Colonic mucosa (tissue), 4 donors: ENCODE measurements at regions not wholly inside any gene's neighbourhood (a gene's known extent, or its start where the extent isn't known, plus 50 kb on each side); places are given as distances from the start of the nearest gene placed in this dataset.

Source experiments
- DNase-seq: peaks from one replicate; pipeline ENCODE4 v3.0.0-alpha.2; 2020
- H3K27ac ChIP-seq: fragments of 200-600 bp; one replicate; pipeline ENCODE4 v1.8.0; 2021
- H3K27me3 ChIP-seq: fragments of 200-600 bp; one replicate; pipeline ENCODE4 v1.8.0; 2021
- H3K36me3 ChIP-seq: fragments of 200-600 bp; one replicate; pipeline ENCODE4 v1.8.0; 2021
- H3K4me1 ChIP-seq: fragments of 200-600 bp; one replicate; pipeline ENCODE4 v1.8.0; 2021; ENCODE audit warnings: mild to moderate bottlenecking
- H3K4me3 ChIP-seq: fragments of 200-600 bp; one replicate; pipeline ENCODE4 v1.8.0; 2021
- H3K9ac ChIP-seq, 2 donors: one replicate each; pipeline ENCODE4 v1.7.0; 2013; ENCODE audit warnings: control low read depth in 2 of 2, low read depth in 2 of 2, low read length in 2 of 2
- H3K9me3 ChIP-seq: fragments of 200-600 bp; one replicate; pipeline ENCODE4 v1.8.0; 2021
- CTCF ChIP-seq: fragments of 200-600 bp; IDR thresholded peaks from one replicate; pipeline ENCODE4 v1.8.0; 2022; ENCODE audit warnings: antibody characterized with exemption, mild to moderate bottlenecking
- intact Hi-C: fragments of 100-400 bp; cut with DNase I; formaldehyde crosslinking; loops from one replicate; pipeline ENCODE4 v1.14.1; 2022
- donor health status: healthy.
- donor health status: DM: no; HTN: no; CAD: no.
- donor health status: DM: no; HTN: no; CAD: no.

- Histone ChIP-seq H3K9ac (no peak overlapping the region), H3K36me3 (no peaks in the 10 kb centered on the region), H3K27ac (no peak overlapping the region), H3K4me3 (no peak overlapping the region), H3K27me3 (no peaks in the 10 kb centered on the region), H3K9me3 (no peaks in the 10 kb centered on the region), H3K4me1 (no peaks in the 10 kb centered on the region)
- no peak for TF ChIP-seq CTCF
- intact Hi-C loops: no loop called here
- no peak for DNase-seq
Measured at GRCh38 chr2:12795851-12796250, 79.1 kb downstream of the TRIB2 start.

GRCh38 chr2:12796657-12797056 is 79.9 kb downstream of the TRIB2 start:
- intact Hi-C loops: no loop called here
- no peak overlapping the region for H3K9ac ChIP-seq
- no peak overlapping the region for H3K27ac ChIP-seq
- no peaks in the 10 kb centered on the region for H3K36me3 ChIP-seq
- H3K27me3 ChIP-seq: no peaks in the 10 kb centered on the region
- no peak for TF ChIP-seq CTCF
- no peaks in the 10 kb centered on the region for H3K9me3 ChIP-seq
- no peaks in the 10 kb centered on the region for H3K4me1 ChIP-seq
- no peak overlapping the region for H3K4me3 ChIP-seq
- DNase-seq: no peak

GRCh38 chr2:12797815-12798214 is 81.1 kb downstream of the TRIB2 start:
- TF ChIP-seq CTCF: no peak
- no peaks in the 10 kb centered on the region for H3K9me3 ChIP-seq
- intact Hi-C loops: no loop called here
- no peaks in the 10 kb centered on the region for H3K36me3 ChIP-seq
- DNase-seq: no peak
- H3K4me3 ChIP-seq: no peak overlapping the region
- no peak overlapping the region for H3K27ac ChIP-seq
- H3K9ac ChIP-seq: no peak overlapping the region
- no peaks in the 10 kb centered on the region for H3K4me1 ChIP-seq
- H3K27me3 ChIP-seq: no peaks in the 10 kb centered on the region

GRCh38 chr2:12803607-12804006 is 86.9 kb downstream of the TRIB2 start:
- no peaks in the 10 kb centered on the region for H3K27me3 ChIP-seq
- DNase-seq: no peak
- H3K36me3 ChIP-seq: no peaks in the 10 kb centered on the region
- H3K4me3 ChIP-seq: no peak overlapping the region
- H3K9me3 ChIP-seq: no peaks in the 10 kb centered on the region
- intact Hi-C loops: no loop called here
- H3K9ac ChIP-seq: no peak overlapping the region
- no peak overlapping the region for H3K27ac ChIP-seq
- H3K4me1 ChIP-seq: no peaks in the 10 kb centered on the region
- TF ChIP-seq CTCF: no peak

- intact Hi-C loops: no loop called here
- no peak for DNase-seq
- no peak for TF ChIP-seq CTCF
- H3K4me1 ChIP-seq: no peaks in the 10 kb centered on the region
- no peak overlapping the region for H3K9ac ChIP-seq
- H3K36me3 ChIP-seq: no peaks in the 10 kb centered on the region
- H3K9me3 ChIP-seq: no peaks in the 10 kb centered on the region
- no peak overlapping the region for H3K27ac ChIP-seq
- no peaks in the 10 kb centered on the region for H3K27me3 ChIP-seq
- H3K4me3 ChIP-seq: no peak overlapping the region
Measured at GRCh38 chr2:12804091-12804856, 87.5 kb downstream of the TRIB2 start.
